ENCODE measurements at regions not wholly inside any gene's neighbourhood (a gene's known extent, or its start where the extent isn't known, plus 50 kb on each side); places are given as distances from the start of the nearest gene placed in this dataset.
"Not testable (repeated sequence)": the region's sequence is repeated elsewhere in the genome, so short reads cannot be mapped to it uniquely, and the experiment has no call there.

GRCh38 chr1:145487156-145487555, 61.8 kb upstream of the NBPF20 start:
- TF ChIP-seq CTCF (IDR thresholded peaks at IDR 0.05; ENCODE audit: insufficient read depth, low read depth, low read length); EZH2 (IDR thresholded peaks at IDR 0.05; ENCODE audit: insufficient read depth, low read length): not testable (repeated sequence)
